DMS153 (cell line): ENCODE measurements at regions not wholly inside any gene's neighbourhood (a gene's known extent, or its start where the extent isn't known, plus 50 kb on each side); places are given as distances from the start of the nearest gene placed in this dataset.
"Not testable (repeated sequence)": the region's sequence is repeated elsewhere in the genome, so short reads cannot be mapped to it uniquely, and the experiment has no call there.

ENCODE experiments used
- DNase-seq: peaks from one replicate; lab custom pipeline; 2025; lab: John Stamatoyannopoulos, UW

- no peak for DNase-seq
These were observed 593.0 kb downstream of the UQCRFS1 start for GRCh38 chr19:28619816-28620429.

DNA sequence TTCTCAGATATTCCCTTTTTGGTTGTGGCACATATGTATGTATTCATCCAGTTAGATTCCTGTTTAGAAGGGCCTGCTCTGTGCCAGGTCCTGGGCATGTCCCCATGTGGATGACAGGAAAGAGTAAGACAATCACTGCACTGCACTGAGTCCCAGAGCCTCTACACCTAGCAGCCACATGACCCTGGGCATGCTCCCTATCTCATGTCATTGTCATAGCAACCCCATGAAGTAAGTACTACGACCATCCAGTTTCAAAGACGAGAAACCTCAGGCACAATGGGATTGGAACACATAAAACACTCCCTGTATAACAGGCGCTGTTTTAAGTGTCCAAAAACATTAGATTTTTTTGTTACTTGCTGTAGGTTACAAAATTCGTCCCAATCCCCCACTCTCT is 594.4 kb downstream of the UQCRFS1 start:
- no peak for DNase-seq

DNA sequence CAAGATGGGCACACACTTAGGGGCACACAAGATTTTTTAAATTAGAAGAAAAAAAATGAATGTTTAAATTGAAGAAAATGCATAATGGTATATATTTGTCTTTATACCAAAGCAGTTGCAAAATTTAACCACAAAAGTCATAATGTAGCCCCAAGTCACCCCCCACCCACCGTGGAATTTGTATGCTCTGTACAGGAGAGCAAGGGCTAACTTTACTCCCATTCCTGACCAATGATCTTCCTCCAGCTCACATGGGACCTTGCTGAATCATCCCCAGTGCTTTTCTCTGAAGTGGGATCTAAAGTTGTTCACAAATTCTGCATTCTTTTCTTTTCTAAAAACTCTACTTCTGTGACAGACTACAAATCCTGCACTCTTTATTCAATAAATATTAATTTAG is 597.0 kb downstream of the UQCRFS1 start:
- DNase-seq = no peak

DNA sequence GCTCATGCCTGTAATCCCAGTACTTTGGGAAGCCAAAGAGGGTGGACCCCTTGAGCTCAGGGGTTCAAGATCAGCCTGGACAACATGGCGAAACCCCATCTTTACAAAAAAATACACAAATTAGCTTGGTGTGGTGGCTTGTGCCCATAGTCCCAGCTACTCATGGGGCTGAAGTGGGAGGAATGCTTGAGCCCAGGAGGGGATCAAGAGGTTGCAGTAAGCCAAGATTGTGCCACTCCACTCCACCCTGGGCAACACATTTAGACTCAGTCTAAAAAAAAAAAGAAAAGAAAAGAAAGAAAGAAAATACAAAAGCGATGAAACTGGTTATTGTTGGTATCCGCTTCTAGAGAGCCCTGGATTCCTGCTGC is 597.4 kb downstream of the UQCRFS1 start:
- no peak for DNase-seq

- no peak for DNase-seq
These were observed 598.1 kb downstream of the UQCRFS1 start for GRCh38 chr19:28614634-28615545.

GRCh38 chr19:28612275-28612769 is 600.6 kb downstream of the UQCRFS1 start:
- DNase-seq = no peak

DNA sequence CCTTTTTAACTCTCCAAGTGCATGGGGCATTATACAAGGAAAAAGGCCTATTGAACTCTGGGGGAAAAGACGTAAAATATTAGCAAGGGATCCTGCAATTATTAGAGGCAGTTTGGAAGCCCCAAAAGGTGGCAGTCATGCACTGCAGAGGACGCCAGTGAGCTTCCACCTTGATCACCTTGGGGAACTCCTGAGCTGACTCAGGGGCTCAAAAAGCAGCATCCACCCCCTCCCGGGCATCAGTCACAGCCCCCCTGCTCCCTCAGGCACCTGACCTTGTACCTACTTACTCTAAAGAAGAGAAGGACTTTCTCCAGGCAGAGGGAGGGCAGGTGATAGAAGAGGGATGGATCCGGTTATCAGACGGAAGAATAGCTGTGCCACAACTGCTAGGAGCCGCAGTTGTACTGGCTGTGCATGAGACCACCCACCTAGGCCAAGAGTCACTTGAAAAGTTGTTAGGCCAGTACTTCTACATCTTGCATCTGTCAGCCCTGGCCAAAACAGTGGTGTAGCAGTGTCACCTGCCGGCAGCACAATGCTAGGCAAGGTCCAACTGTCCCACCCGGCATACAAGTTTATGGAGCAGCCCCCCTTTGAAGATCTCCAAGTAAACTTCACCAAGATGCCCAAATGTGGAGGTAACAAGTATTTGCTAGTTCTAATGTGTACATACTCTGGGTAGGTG is 601.6 kb downstream of the UQCRFS1 start:
- DNase-seq = not testable (repeated sequence)

- no peak for DNase-seq
These were observed 602.2 kb downstream of the UQCRFS1 start for GRCh38 chr19:28610731-28611130.

GRCh38 chr19:28609944-28610343 is 603.0 kb downstream of the UQCRFS1 start:
- no peak for DNase-seq

DNA sequence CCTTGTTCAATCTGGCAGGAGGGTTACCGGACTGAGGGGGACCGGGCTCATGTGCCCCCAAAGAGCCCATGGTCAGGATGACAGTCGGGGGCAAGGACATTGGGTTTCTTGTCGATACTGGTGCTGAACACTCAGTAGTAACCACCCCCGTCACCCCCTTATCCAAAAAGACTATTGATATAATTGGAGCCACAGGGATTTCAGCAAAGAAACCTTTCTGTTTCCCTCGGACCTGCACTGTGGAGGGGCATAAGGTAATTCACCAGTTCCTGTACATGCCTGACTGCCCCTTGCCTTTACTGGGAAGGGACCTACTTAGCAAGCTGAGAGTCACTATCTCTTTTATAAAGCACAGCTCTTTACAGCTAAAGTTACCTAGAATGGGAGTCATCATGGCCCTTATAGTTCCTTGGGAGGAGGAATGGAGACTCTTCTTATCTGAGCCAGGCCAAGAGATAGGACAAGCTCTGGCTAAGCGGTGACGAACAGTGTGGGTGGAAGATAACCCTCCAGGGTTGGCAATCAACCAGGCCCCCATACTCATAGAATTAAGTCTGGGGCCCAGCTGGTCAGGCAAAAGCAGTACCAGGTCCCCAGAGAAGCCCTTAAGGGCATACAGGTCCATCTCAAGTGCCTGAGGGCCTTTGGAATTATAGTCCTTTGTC is 603.7 kb downstream of the UQCRFS1 start:
- no peak for DNase-seq

GRCh38 chr19:28608292-28608691 is 604.7 kb downstream of the UQCRFS1 start:
- no peak for DNase-seq

DNA sequence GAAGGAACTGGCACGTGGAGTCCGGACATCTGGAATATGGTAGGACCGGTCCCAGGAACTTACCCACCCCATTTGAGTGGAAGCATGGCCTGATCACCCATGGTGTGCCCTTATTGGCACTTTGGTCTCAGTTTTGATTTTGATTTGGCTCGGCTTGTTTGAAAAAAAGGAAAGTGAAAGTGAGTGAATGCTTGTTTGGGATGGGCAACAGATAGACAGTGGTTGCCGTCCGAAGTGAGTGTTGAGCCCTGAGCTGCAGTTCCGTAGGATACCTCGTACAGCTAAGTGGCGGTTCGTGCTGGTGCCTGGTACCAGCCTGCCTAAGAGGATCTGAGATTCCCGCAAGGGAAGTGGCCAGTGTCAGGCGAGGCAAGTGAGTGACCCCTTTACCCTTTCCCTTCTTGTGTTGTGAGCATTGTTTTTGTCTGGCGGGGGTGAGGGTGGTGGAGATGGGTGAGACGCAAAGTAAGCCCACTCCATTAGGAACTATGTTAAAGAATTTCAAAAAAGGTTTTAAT is 605.8 kb downstream of the UQCRFS1 start:
- no peak for DNase-seq

- no peak for DNase-seq
These were observed 606.5 kb downstream of the UQCRFS1 start for GRCh38 chr19:28606269-28607032.

GRCh38 chr19:28605501-28606268 is 607.3 kb downstream of the UQCRFS1 start:
- no peak for DNase-seq

DNA sequence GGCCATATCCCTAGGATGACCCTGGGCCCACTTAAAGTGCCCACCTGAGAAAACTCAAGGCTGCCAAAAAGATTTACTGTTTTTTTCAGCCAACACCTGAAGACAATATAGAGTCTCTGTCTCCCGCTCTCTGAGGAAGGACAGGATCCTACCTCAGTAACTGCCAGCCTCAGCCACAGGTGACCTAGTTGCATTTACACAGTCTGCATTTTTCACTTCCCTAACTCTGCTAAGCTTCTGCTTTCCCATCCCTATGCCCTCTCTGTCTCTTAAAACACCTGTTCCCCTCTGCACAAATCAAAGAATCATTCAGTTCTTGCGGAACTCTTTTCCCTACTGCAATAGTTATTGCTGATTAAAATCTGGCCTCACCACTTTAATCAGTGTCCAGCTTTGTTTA is 609.5 kb downstream of the UQCRFS1 start:
- DNase-seq = no peak

- DNase-seq = no peak
These were observed 610.2 kb downstream of the UQCRFS1 start for GRCh38 chr19:28602675-28603298.

DNA sequence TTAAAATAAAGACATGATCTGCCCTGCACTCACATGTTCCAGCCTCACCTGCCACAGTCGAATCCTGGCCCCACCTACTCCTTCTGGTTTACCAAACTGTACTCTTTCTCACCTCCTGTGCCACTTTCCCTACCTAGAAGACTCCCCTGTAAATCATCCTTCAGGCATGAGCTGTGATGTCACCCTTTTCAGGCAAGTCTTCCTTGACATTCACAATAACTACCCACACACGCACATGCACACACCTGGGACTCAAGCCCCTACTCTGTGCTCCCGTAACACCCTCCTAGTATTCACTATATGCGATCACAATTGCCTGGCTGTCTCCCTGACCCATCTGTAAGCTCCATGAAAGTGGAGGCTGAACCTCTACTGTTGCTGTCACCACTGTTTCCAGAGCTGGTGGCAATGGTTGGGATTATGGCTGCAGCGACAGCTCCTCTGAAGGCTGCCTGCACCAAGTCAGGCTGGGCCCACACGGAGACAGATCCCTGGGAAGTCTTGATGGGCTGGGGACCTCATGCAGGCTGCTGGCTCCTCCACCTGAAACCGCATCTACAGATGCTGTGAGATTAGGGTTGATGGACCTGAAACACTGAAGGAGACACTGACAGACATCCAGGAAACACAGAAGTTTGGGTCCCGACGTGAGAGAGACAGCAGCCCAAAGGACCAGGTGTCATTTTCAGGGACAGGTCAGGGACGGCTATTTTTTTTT is 611.1 kb downstream of the UQCRFS1 start:
- no peak for DNase-seq

DNA sequence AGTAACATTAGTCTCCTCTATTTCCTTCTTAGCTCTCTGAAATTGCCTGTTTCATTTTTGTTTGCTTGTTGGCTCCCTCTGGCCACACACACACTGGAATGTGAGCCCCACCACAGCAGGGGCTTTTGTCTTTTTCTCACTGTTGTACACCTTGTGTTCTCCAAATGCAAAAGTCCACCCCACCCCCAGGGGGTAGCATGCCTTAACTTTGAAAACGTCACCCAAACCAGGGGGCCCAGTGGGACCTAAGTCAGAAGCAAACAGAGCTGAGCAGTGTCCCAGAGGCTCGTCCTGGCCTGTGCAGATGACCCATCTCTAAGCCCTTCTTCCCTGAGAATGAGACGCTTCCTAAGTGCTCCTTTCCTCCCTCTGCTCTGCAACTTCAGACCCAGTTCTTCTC is 614.1 kb downstream of the UQCRFS1 start:
- DNase-seq = no peak

DNA sequence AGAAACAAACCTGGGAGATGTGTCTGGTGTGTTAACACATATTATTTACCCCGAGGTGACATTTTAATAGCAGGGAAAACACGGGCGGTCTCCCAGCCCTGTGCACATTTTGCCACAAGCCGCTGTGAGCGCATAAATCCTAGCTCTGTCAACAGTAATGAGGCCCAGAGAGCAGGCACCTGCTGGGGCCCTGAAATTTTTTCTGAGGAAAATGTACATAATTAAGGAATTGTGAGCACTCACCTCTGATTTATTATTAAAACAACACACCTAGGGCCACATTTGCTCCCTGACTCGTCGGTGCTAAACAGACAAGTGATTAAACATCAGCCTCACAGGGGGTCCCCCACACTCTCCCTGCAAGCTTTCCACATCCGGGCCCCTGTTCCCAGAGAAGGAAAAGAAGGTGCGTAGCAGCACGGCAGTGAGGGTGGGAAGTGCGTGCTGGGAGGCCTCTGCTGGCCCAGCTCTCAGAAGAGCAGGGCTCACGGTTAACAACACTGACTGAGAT is 616.3 kb downstream of the UQCRFS1 start:
- peak; percentile 12 for DNase-seq
